HG03064 (cell line): ENCODE measurements at regions not wholly inside any gene's neighbourhood (a gene's known extent, or its start where the extent isn't known, plus 50 kb on each side); places are given as distances from the start of the nearest gene placed in this dataset.

Experiments
- ATAC-seq: cut with Tn5 transposase; IDR thresholded peaks from one replicate; pipeline ENCODE4 v1.9.1; 2021; ENCODE audit warnings: low read depth; ENCODE audit not compliant: unreplicated experiment

DNA sequence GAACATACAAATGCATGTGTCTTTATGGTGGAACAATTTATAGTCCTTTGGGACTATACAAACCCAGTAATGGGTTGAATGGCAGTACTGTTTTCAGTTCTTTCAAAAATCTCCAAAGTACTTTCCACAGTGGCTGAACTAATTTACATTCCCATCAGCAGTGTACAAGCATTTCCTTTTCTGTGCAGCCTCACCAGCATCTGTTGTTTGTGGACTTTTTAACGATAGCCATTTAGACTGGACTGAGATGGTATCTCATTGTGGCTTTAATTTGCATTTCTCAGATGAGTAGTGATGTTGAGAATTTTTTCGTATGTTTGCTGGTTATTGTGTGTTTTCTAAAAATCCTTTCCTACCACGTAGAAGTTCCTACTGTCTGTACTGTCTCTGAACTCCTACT is 327.2 kb upstream of the ZFP64 start:
- no peak for ATAC-seq

DNA sequence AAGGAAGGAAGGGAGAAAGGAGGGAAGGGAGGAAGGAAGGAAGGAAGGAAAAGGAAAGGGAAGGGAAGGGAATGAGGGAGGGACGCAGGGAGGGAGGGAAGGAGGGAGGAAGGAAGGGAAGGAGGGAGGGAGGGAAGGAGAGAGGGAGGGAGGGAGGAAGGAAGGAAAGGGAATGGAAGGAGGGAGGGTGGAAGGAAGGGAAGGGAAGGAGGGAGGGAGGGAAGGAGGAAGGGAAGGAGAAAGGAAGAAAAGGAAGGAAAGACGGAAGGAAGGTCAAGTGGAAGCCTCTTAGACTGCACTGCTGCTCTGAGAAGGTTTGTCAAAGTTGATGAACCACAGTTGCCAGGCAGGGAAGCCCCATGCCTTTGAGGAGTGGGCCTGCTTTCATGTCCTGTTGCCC is 324.3 kb upstream of the ZFP64 start:
- no peak for ATAC-seq

DNA sequence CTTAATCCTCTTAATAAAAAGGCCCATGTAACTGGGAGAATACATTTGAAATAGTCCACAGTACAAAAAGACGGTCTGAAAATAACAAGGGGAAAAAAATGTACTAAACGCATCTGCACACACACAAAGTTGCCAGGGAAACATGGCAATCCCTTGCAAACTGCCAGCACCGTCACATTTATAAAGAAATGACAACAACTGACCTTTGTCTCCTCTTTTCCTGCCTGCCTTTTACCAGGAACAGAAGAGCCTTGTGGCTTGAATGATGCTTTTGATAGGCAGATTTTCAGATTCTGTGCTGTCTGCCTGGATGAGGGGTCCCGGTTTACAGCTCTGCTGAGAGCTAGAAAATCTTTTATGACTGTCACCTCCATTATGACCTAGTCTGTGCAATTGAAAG is 308.6 kb upstream of the ZFP64 start:
- no peak for ATAC-seq

DNA sequence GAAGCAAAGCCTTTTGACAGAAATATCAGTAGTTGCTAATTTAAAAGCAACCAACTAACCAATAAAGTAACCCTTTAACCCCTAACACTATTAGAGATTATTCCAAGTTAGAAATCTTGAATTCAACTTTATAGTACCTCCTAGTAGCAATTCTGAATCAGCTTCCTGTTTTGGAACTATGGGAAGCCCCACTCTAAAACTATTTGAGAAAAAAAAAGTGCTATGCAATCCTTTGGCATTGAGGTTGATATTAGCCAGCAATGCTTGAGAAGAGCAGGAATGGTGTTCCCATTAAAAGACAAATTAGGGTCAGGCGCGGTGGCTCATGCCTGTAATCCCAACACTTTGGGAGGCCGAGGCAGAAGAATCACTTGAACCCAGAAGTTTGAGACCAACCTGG is 306.2 kb upstream of the ZFP64 start:
- ATAC-seq, result no peak

DNA sequence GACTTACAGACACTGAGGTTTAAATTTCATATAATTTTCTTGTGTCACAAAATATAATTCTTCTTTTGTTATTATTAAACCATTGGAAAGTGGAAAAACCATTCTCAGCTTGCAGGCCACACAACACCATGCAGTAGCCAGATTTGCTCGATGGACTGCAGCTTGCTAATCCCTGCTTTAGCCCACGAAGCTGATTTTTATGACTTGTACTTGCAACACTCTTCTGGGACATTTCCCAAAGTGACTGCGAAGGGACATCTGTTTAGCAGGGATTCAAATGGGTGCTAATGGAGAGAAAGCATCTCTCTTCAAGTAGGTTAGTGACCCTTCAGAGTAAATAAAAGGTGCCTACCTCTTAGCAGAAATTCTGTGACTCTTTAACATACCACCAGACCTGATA is 304.6 kb upstream of the ZFP64 start:
- no peak for ATAC-seq

DNA sequence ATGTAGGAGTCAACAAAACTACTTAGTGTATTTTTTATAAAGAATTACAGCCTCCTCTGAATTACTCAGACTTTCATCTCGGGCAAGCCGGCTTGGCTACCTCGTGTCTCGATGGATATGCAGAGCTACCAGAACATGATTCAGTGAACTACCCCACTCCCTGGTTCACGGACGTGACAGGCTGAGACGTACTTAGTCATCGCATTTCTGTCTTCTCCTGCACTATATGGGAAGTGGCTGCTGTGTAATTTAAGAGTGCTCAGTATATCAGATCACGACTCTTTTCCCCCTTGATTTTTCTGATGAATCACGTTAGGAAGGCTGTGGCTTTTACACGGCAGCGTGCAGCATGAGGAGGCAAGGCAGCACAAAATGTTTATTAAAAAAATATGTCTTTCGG is 302.7 kb upstream of the ZFP64 start:
- ATAC-seq, result no peak

DNA sequence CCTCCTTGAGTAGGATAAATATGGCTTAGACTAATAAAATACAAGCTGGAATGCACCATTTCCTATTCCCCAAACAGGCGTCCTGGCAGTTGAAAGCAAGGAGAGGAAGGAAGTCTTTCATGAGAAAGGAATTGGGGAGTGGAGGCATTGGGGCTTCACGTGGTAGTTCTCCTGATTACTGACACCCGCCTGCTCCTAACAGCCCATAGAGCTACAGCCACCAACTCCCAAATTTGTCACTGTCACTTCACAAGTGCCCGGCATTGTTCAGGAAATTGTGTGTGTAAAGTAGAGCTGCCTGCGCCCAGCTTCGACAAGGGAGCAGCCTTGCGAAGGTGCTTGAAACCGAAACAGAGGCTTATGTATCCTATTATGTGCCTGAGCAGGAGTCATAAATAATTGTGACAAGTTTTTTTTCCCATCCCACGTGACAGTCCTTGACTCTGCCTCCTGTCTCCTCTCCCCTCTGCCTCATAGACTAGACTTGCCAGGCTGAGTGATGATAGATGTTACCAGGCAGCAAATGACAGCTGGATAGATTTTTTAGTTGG is 301.7 kb upstream of the ZFP64 start:
- ATAC-seq, result no peak

DNA sequence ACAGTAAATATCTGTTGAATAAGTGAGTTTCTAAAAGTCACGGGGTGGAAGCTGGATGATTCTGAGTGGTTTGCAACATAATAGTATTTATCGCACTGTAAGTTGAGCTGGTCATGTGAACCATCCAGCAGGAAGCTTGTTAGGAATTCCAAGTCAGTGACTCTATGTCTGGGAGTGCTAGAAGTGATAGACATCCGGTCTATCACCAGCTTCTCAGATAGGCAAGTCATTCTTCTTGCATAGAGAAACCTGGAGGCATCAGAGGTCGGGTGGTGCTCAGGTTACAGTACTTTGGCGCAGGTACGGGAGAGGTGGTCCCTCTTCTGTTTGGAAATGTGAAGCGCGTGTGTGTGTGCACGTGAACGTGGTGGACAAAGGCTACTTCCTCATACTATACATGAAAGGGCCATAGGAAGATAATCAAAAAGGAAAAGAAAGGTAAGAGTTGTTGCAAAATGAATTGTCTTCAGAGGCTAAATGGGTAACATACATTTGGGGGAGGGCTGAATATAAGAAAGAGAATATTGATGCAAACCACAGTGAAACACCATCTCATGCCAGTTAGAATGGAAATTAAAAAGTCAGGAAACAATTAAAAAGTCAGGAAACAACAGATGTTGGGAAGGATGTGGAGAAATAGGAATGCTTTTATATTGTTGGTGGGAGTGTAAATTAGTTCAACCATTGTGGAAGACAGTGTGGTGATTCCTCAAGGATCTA is 299.3 kb upstream of the ZFP64 start:
- no peak for ATAC-seq

DNA sequence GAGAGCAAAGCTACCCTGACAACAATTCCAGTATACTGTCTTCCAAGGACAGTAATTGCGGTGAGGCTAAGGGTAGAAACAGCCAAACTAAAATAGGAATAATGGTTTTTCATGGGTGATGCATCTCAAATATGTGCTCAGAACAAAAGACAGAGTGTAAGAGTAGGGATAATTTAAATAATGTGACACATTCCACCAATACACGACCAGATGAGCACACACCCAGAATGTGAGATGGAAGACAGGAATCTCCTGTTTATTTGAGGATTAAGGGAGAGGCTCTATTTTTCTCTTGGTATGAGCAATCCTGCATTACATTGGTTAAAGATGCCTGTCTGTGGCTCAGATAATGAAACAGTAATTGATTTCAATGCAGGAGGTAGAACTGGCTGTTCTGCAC is 292.9 kb upstream of the ZFP64 start:
- ATAC-seq, result no peak

DNA sequence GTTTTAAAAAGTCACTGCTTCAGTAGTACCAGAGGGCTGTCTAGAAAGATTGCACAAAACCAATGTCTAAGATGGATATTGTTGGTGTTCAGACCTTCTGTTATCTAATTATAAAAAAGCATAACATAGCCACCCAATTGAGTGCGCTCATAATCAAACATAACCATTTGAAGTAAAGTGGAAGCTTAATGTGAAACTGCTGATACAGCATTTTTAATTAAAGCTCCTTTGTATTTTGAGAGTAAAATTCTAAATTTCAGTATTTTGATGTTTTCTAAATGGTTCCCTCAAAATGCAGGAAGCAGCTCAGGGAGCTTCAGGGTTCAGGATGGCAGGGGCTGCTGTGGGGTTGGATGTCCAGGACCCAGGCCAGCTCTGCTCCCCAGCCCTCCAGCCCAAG is 291.8 kb upstream of the ZFP64 start:
- no peak for ATAC-seq

DNA sequence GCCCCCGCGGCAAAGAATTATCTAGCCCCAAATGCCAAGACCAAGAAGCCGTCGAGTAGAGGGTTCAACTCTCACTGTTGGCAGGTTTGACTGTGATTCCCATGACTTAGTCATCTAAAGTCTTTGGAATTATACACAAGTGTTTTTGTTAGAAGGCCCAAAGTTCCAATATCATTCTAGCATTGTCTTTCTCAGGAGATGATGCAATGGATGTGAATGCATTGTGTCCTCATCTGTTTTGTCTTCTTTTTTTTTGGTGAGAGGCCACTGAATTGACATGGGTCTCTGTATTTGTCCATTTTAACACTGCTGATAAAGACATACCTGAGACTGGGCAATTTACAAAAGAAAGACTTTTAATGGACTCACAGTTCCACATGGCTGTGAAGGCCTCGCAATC is 290.5 kb upstream of the ZFP64 start:
- ATAC-seq, result no peak

DNA sequence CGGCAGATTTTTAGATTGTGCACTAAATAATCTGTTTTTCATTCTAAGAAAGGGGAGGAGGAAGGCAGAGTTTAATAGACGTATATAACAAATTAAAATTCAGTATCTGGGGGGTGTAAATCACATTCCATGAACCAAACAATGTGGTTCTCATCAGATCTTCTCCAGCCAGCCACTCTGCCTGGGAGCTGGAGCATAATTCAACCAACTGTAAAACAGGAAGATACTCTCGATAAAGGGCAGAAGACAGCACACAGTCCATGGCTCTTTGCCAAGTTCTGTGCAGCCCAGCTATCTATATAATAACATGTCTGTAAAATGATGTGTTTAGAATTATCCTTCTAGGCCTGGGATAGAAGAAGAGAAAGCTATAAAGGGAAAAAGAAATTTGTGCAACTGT is 289.9 kb upstream of the ZFP64 start:
- ATAC-seq, result no peak

DNA sequence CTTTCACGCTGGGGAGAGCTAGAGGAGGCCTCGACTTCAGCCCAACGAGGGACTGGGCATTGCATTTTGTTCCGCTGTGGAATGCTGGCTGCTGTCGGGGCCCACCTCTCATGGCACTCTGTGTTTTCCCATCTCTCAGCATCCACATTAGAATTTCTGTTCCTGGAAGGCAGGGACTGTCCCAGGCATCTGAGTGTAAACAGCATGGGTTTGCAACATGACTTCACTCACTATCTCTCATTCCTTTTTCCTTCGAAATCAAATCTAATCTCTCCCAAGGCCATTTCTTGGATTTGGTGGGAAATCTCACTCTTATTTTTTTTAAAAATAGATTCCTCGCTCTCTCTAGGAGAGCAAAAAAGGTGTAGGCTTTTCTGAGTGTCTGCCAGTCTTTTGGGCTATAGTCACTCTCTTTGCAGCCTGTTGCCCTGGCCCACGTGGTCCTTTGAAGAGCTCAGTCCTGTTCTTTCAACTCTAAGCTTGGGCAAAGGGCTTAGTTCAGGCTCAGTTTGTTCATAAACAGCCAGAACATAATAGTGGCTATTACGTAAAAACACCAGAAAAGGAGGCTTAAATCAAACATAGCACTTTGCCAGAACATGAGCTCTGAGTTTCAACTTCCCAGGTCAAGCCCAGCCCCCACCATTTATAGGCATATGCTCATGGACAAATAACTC is 284.6 kb upstream of the ZFP64 start:
- no peak for ATAC-seq

DNA sequence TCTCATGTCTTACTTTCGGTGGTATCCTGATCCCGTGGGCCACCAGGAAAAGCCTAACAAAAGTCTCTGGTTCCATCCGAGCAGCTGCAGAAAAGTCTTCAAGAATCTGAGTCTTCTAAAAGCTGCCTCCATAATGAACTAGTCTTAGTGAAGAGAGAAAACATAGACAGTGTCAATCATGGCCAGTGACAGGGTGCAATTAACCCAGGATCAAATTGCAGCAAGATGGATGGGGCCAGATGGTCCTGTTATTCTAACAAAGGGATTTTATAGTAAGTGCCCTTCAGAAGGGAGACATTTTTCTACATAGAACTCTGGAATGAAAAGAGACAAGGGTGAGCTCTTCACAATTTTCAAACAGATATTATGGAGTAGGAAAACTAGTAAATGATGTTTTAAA is 281.6 kb upstream of the ZFP64 start:
- no peak for ATAC-seq

DNA sequence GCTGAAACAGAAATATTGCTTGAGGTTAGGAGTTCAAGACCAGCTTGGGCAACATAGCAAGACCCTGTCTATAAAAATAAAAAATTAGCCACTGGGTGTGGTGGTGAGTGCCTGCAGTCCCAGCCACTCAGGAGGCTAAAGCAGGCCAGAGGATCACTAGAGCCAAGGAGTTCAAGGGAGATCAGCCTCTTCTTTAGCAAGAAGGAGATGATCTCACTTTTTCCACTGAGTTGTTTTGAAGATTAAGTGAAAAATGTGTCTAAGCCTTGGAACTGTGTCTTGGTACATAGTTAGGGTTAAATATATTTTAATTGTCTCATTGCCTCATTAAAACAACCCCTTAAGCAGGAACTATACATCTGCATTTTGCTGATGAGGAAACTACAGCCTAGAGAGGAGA is 279.0 kb upstream of the ZFP64 start:
- no peak for ATAC-seq

DNA sequence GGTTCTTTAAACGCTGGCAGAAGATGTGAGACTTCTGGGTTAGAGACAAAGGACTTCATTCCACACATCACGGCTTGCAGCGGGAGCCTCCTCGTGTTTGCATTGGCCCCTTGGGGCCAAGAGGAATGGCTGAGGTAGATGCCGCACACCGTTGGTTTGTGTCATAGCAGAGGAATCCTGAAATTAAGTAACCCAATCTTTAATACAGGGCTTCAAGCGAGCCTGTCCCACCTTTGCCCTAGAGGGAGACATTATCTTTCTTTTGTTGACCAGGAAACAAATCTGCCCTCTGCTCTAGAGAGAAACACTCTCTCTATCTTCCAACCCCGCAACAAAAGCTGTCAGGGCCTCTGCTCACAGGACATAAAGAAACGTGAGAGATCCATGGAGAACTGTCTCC is 277.5 kb upstream of the ZFP64 start:
- ATAC-seq, result no peak

DNA sequence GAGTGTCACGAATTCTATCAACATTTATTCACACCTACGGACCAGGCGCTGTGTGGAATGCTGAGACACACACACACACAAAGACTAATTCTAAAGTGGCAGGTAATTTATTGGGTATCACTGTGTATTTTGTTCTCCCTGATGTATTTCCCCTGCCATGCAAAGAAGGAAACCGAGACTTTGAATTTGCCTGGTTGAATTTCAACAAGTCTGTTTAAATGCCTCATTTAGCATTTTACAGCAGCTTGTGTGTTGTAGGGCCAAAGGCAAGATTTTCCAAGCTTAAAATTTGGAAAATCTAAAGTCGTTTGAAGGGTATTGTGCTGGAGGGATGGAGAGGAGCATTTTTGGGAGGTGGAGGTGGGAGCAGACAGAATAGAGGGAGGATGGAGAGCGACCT is 274.4 kb upstream of the ZFP64 start:
- ATAC-seq, result no peak

DNA sequence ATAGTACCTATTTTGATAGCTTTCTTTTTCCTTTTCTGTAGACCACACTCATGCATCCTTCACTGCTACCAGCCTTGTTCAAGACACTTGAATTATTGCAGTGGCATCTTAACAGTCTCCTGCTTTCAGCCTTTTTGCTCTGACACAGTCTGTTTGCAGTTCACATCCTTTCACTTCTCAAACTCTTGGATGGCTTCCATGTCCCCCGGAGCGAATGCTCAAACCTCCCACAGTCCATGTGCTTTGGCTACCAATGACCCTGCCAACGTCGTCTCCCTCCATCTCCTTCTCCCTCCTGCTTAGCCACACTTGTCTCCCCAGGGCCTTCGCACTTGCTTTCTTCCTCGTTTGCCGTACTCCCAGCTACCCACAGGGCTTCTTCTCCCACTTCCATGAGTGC is 270.0 kb upstream of the ZFP64 start:
- no peak for ATAC-seq

DNA sequence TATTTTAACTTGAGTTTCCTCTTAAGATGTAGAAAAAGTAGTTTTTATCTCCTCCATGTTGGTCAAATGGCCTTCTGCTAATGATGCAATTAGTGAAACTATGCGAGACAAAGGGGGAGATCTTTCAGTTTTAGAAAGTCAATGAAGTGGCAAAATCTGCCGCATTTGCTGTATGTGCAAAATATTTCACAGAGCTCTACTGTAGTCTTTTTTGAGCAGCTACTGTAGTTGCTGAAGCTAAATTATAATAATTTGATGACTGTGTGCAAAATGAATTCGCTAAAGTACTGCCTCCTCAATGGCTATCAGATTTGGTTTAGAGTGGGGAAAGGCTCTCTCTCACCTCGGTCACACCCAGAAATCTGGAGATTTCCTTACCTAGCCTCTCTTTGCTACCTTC is 267.6 kb upstream of the ZFP64 start:
- no peak for ATAC-seq

DNA sequence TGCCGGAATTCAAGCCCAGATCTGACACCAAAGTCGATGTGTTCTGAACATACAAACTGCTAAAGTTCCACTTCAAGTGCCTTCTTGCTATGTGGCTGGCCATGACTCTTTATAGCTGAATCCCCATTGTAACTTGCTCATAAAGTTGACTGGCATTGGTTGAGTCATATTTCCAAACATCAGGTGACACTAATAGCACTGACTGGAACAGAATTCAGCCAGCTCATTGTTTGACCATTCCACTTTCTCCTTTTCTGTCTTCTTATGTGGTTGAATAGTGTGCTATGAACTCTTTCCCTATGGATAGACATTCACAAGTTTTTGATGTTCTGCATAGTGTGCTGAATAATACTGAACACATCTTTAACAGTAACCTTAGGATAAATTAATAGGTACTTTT is 266.2 kb upstream of the ZFP64 start:
- ATAC-seq, result no peak

DNA sequence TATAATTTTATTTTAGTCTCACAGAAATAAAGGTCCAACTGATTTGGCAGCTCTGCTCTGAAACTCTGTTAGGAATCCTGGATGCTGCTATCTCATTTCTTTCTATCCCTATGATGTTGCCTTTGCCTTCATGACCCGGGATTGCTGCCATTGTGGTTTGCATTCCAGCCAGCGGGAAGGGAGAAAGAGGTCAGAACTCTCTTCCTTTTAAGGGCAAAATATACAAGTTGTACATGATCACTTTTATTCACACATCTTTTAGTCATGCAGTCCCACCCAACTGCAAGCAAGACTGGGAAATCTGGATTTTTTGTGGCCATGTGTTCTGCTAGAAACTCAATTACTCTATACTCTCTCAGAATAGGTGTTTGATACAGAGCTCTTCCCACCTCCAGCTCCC is 263.1 kb upstream of the ZFP64 start:
- no peak for ATAC-seq

DNA sequence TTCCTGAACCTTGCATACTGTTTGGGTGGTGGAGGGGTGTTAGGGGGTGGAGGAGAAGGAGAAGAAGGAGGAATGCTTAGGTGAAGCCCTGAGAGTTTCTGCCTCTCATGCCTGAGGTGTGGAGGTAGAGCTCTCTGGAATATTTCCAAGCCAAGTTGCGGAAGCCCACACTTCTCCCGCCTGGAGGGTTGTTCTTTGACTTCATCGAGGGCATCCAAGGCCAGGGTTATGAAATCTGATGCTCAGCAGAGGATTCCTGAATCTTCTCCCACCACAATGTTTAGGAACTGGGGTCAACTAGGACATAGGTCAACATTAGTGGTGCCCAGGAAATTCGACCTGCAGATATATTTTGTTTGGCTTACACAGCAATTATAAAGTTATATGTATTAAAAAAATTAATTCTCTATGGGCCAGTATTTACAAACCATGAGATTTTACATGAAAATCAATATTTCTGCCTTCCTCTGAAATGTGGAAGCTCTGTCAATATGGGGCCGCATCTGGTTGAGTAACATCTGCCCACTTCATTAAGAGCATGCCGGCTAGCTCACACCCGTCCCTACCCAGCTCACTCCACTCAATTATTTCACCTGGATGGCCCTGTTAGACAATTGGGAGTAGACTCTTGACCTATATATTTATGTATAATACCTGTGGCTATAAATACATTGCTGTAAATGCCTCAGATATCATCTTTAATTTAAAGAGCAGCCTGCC is 257.1 kb upstream of the ZFP64 start:
- ATAC-seq, result no peak
